ENCODE measurements at regions not wholly inside any gene's neighbourhood (a gene's known extent, or its start where the extent isn't known, plus 50 kb on each side); places are given as distances from the start of the nearest gene placed in this dataset.

DNA sequence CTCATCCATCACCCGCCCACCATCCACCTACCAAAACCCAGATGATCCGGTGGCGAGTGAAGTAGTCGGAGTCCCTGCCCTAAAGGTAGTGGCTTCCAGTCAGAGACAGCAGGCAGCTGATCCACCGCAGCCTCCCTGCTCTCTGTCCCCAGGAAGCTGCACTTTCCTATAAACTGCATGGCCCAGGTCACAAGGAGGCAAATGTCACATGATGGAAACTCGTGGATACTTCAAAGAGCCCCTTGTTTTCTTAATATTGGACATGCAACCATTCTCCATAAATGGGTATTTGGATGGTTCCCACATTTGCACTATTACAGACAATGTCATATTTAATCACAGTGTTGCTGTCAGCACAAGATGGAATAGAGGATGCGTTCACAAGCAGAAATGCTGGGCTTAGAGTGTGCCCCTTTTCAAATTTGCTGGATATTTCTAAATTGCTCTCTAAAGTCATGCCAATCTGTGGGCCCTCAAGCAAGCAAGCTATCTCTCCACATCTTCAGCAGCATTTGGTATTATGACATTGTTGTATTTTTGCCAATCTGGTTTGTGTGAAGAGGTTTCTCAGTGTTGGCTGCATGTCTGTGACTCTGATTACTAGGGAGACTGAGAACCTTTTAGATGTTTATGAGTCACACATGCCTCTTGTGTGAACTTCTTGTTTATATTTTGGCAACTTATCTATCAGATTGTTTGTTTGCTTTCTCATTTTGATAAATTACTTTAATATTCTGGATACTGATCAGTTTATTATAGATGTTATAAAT, 822.0 kb downstream of the TNS3 start:
- intact Hi-C loops (cut with micrococcal nuclease), result loop anchor here (10.0 kb wide), 1 partner anchor 305 kb away; no protein-coding TSS in a partner anchor
- peak; percentile 67 for DNase-seq (ENCODE audit: unreplicated experiment)
- TF ChIP-seq, protein P1, sequence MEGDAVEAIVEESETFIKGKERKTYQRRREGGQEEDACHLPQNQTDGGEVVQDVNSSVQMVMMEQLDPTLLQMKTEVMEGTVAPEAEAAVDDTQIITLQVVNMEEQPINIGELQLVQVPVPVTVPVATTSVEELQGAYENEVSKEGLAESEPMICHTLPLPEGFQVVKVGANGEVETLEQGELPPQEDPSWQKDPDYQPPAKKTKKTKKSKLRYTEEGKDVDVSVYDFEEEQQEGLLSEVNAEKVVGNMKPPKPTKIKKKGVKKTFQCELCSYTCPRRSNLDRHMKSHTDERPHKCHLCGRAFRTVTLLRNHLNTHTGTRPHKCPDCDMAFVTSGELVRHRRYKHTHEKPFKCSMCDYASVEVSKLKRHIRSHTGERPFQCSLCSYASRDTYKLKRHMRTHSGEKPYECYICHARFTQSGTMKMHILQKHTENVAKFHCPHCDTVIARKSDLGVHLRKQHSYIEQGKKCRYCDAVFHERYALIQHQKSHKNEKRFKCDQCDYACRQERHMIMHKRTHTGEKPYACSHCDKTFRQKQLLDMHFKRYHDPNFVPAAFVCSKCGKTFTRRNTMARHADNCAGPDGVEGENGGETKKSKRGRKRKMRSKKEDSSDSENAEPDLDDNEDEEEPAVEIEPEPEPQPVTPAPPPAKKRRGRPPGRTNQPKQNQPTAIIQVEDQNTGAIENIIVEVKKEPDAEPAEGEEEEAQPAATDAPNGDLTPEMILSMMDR (IDR thresholded peaks at IDR 0.05; ENCODE audit: unreplicated experiment), result no peak
- H3K27me3 Mint-ChIP-seq (ENCODE audit: insufficient read depth, unreplicated experiment), result no peaks in the 10 kb centered on the region
- H3K4me1 Mint-ChIP-seq (ENCODE audit: insufficient read depth, unreplicated experiment), result peaks cover 32% of the 10 kb centered on the region
- H3K36me3 Mint-ChIP-seq (ENCODE audit: insufficient read depth, unreplicated experiment), result no peaks in the 10 kb centered on the region
- no peaks in the 10 kb centered on the region for H3K9me3 Mint-ChIP-seq (ENCODE audit: unreplicated experiment)
- no TSS peak for BruUV-seq (replicated peaks)
- ChIA-PET CTCF (no interaction called here), POLR2A (interaction anchor here (0.6 kb wide), 1 partner anchor 148 kb away, joined by 3 read pairs; no protein-coding TSS in a partner anchor)
- no peak overlapping the region for H3K4me3 Mint-ChIP-seq (ENCODE audit: unreplicated experiment)
- H3K27ac Mint-ChIP-seq (ENCODE audit: low read depth, unreplicated experiment), result no peak overlapping the region

DNA sequence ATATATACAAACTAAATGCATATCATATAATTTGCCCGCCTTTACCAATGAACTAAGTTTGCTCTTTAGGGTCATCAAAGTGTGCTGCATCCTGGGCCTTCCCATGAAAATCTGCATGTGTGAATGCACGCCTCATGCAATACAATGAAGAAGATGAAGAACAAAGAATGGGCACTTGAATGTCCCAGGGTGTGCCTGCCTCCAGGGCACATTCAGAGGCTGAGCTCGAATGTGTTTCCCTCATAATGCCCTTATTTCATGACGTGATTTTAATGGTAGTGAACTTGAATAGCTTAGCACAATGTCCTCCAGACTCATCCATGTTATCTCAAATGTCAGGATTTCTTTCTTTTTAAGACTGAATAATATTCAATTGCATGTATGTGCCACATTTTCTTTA, 824.9 kb downstream of the TNS3 start:
- Mint-ChIP-seq H3K27me3 (ENCODE audit: insufficient read depth, unreplicated experiment) (no peaks in the 10 kb centered on the region), H3K9me3 (ENCODE audit: unreplicated experiment) (no peaks in the 10 kb centered on the region), H3K4me1 (ENCODE audit: insufficient read depth, unreplicated experiment) (peaks cover 48% of the 10 kb centered on the region), H3K36me3 (ENCODE audit: insufficient read depth, unreplicated experiment) (no peaks in the 10 kb centered on the region), H3K27ac (ENCODE audit: low read depth, unreplicated experiment) (no peak overlapping the region), H3K4me3 (ENCODE audit: unreplicated experiment) (no peak overlapping the region)
- intact Hi-C loops (cut with micrococcal nuclease), result loop anchor here (10.0 kb wide), 1 partner anchor 302 kb away; no protein-coding TSS in a partner anchor
- BruUV-seq (replicated peaks), result no TSS peak
- CTCF ChIA-PET, result no interaction called here
- TF ChIP-seq, protein P1 (IDR thresholded peaks at IDR 0.05; ENCODE audit: unreplicated experiment), result no peak
- POLR2A ChIA-PET, result no interaction called here
- DNase-seq (ENCODE audit: unreplicated experiment), result no peak

DNA sequence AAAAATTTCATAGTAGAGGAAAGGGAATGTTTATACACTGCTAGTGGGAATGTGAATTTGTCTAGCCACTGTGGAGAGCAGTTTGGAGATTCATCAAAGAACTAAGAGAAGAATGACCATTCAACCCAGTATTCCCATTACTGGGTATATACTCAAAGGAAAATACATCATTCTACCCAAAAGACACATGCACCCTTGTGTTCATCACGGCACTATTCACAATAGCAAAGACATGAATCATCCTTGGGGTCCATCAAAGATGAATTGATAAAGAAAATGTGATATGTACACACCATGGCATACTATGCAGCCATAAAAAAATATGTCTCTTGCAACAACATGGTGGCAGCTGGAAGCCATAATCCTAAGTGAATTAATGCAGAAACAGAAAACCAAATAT, 825.7 kb downstream of the TNS3 start:
- Mint-ChIP-seq H3K27ac (ENCODE audit: low read depth, unreplicated experiment) (no peak overlapping the region), H3K27me3 (ENCODE audit: insufficient read depth, unreplicated experiment) (no peaks in the 10 kb centered on the region), H3K36me3 (ENCODE audit: insufficient read depth, unreplicated experiment) (no peaks in the 10 kb centered on the region), H3K4me1 (ENCODE audit: insufficient read depth, unreplicated experiment) (peaks cover 50% of the 10 kb centered on the region), H3K9me3 (ENCODE audit: unreplicated experiment) (no peaks in the 10 kb centered on the region), H3K4me3 (ENCODE audit: unreplicated experiment) (no peak overlapping the region)
- no TSS peak for BruUV-seq (replicated peaks)
- ChIA-PET POLR2A (no interaction called here), CTCF (no interaction called here)
- intact Hi-C loops (cut with micrococcal nuclease), result loop anchor here (10.0 kb wide), 1 partner anchor 301 kb away; no protein-coding TSS in a partner anchor
- DNase-seq (ENCODE audit: unreplicated experiment), result no peak
- TF ChIP-seq, protein P1 (IDR thresholded peaks at IDR 0.05; ENCODE audit: unreplicated experiment), result no peak

DNA sequence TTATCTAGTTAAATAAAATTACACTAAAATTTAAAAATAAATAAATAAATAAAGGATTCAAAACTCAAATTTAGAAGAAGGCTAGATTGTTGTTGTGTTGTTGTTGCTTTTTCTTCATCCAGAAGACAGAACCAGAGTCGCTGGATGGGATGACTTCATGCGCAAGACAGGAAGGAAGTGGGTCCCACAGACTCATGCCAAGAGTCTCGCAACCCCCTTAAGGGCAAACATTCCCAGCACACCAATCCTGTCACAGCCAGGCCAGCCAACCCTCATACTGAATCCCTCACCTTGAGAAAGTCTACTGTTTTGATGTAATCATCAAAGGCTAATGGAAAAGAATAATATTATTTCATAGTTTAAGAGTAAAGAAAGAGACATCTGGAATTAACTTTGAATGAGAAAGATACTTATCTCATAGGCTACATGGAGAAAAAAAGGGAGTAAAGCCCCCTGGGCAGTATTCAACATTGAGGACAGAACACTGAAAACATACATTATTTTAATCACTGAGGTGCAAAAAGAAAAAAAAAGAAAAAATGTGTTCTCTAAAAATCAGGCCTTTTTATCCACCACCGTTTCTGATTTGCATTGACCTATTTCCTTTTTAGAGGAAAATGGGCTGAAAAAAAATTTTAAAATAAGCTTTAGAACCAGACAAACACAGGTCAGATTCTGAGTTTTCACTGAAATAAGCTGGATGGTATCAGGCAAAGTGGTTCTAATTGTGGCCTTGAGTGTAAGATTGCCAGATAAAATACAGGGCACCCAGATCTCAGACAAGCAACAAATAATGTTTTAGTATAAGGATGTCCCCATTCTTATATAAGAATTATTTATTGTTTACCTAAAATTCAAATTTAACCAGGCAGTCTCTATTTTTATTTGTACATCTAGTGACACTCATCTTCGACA, 826.5 kb downstream of the TNS3 start:
- peak overlapping the region; percentile 47 for H3K27ac Mint-ChIP-seq (ENCODE audit: low read depth, unreplicated experiment)
- POLR2A ChIA-PET, result no interaction called here
- no peaks in the 10 kb centered on the region for H3K36me3 Mint-ChIP-seq (ENCODE audit: insufficient read depth, unreplicated experiment)
- peak; percentile 27 for DNase-seq (ENCODE audit: unreplicated experiment)
- BruUV-seq (replicated peaks), result no TSS peak
- TF ChIP-seq, protein P1 (IDR thresholded peaks at IDR 0.05; ENCODE audit: unreplicated experiment), result no peak
- no peaks in the 10 kb centered on the region for H3K9me3 Mint-ChIP-seq (ENCODE audit: unreplicated experiment)
- H3K4me3 Mint-ChIP-seq (ENCODE audit: unreplicated experiment), result no peak overlapping the region
- no peaks in the 10 kb centered on the region for H3K27me3 Mint-ChIP-seq (ENCODE audit: insufficient read depth, unreplicated experiment)
- intact Hi-C loops (cut with micrococcal nuclease), result loop anchor here (10.0 kb wide), 1 partner anchor 301 kb away; no protein-coding TSS in a partner anchor
- CTCF ChIA-PET, result interaction anchor here (0.5 kb wide), 1 partner anchor 215 kb away, joined by 3 read pairs; no protein-coding TSS in a partner anchor
- peaks cover 51% of the 10 kb centered on the region for H3K4me1 Mint-ChIP-seq (ENCODE audit: insufficient read depth, unreplicated experiment)
